WTC11 (cell line): ENCODE measurements at regions not wholly inside any gene's neighbourhood (a gene's known extent, or its start where the extent isn't known, plus 50 kb on each side); places are given as distances from the start of the nearest gene placed in this dataset.

Experiments
- ATF2 ChIP-seq: sonication (generic); formaldehyde crosslinking; IDR thresholded peaks from 2 replicates; pipeline ENCODE4 v1.8.1; 2022; ENCODE audit warnings: low read depth, missing genetic modification reagents, borderline replicate concordance
- CBFB ChIP-seq: sonication (generic); formaldehyde crosslinking; IDR thresholded peaks from 2 replicates; pipeline ENCODE4 v1.8.1; 2022; ENCODE audit warnings: mild to moderate bottlenecking, low read depth, missing genetic modification reagents
- CDX4 ChIP-seq: fragments of 250-450 bp; sonication (Bioruptor Pico); IDR thresholded peaks from 2 replicates; pipeline ENCODE4 v1.9.0; 2021; ENCODE audit warnings: moderate library complexity, mild to moderate bottlenecking, inconsistent platforms, borderline replicate concordance
- CREM ChIP-seq: sonication (generic); formaldehyde crosslinking; IDR thresholded peaks from 2 replicates; pipeline ENCODE4 v1.8.1; 2022; ENCODE audit warnings: mild to moderate bottlenecking, missing genetic modification reagents, moderate library complexity
- CTCF ChIP-seq: fragments of 200-600 bp; IDR thresholded peaks from 2 replicates; pipeline ENCODE4 v1.8.0; 2022; ENCODE audit warnings: antibody characterized with exemption
- E2F1 ChIP-seq: sonication (generic); formaldehyde crosslinking; IDR thresholded peaks from 2 replicates; pipeline ENCODE4 v1.8.0; 2022; ENCODE audit warnings: mild to moderate bottlenecking, missing genetic modification reagents
- FOXK1 ChIP-seq: sonication (generic); formaldehyde crosslinking; IDR thresholded peaks from 2 replicates; pipeline ENCODE4 v1.8.0; 2022; ENCODE audit warnings: mild to moderate bottlenecking, moderate library complexity, missing genetic modification reagents
- SMAD4 ChIP-seq: sonication (generic); formaldehyde crosslinking; IDR thresholded peaks from 2 replicates; pipeline ENCODE4 v1.8.0; 2022; ENCODE audit warnings: mild to moderate bottlenecking, missing genetic modification reagents
- TEAD1 ChIP-seq: sonication (generic); formaldehyde crosslinking; IDR thresholded peaks from 2 replicates; pipeline ENCODE4 v1.8.0; 2022; ENCODE audit warnings: mild to moderate bottlenecking, missing genetic modification reagents
- TP53 ChIP-seq: sonication (generic); formaldehyde crosslinking; IDR thresholded peaks from 2 replicates; pipeline ENCODE4 v1.8.1; 2023; ENCODE audit warnings: mild to moderate bottlenecking, missing genetic modification reagents
- ZBTB43 ChIP-seq: sonication (generic); formaldehyde crosslinking; IDR thresholded peaks from 2 replicates; pipeline ENCODE4 v1.8.1; 2023; ENCODE audit warnings: mild to moderate bottlenecking, missing genetic modification reagents
- ZNF138 ChIP-seq: sonication (generic); formaldehyde crosslinking; conservative IDR thresholded peaks from 2 replicates; pipeline ENCODE4 v1.8.1; 2022; ENCODE audit warnings: mild to moderate bottlenecking, moderate library complexity, missing genetic modification reagents
- ZNF317 ChIP-seq: sonication (generic); formaldehyde crosslinking; IDR thresholded peaks from 2 replicates; pipeline ENCODE4 v1.8.1; 2023; ENCODE audit warnings: low read depth, mild to moderate bottlenecking, moderate library complexity, missing genetic modification reagents, borderline replicate concordance

- TF ChIP-seq ZNF138 (CRISPR knock-in tag) (no peak), ZNF317 (CRISPR knock-in tag) (no peak), ZBTB43 (no peak), CTCF (no peak), SMAD4 (CRISPR knock-in tag) (no peak), CDX4 (CRISPR knock-in tag) (no peak), ATF2 (CRISPR knock-in tag) (no peak), TP53 (CRISPR knock-in tag) (no peak), CREM (CRISPR knock-in tag) (no peak), TEAD1 (CRISPR knock-in tag) (no peak), FOXK1 (CRISPR knock-in tag) (no peak), CBFB (CRISPR knock-in tag) (no peak), E2F1 (no peak)
These were observed 216.9 kb upstream of the ECI2 start for GRCh38 chr6:4352322-4352669.
